Stimulated activated effector memory CD8-positive, alpha-beta T cell treated with anti-CD3 and anti-CD28 coated beads, Interleukin-12 subunit alpha, Interleukin-12 subunit beta, amount 100 ng/mL, for 72 hours (primary cell): ENCODE measurements at regions not wholly inside any gene's neighbourhood (a gene's known extent, or its start where the extent isn't known, plus 50 kb on each side); places are given as distances from the start of the nearest gene placed in this dataset.
A peak's percentile ranks its signal among the peaks of the same experiment; 100 is the strongest.
"Not testable (repeated sequence)": the region's sequence is repeated elsewhere in the genome, so short reads cannot be mapped to it uniquely, and the experiment has no call there.

Experiments
- ATAC-seq: fragments of 150-1000 bp; cut with Tn5 transposase; 2 replicates; pipeline ENCODE4 v1.10.0; 2021
- DNase-seq, 2 donors: peaks; one replicate each; pipeline ENCODE4 v3.0.0; 2021 to 2022; ENCODE audit warnings: low spot score in 2 of 2
- H3K27ac Mint-ChIP-seq: one replicate; pipeline ENCODE4 v1.8.0; 2022; ENCODE audit warnings: mild to moderate bottlenecking, mixed read lengths
- H3K36me3 Mint-ChIP-seq: one replicate; pipeline ENCODE4 v1.8.0; 2022; ENCODE audit warnings: mild to moderate bottlenecking, mixed read lengths
- H3K4me1 Mint-ChIP-seq: one replicate; pipeline ENCODE4 v1.8.0; 2022; ENCODE audit warnings: mixed read lengths
- H3K4me3 Mint-ChIP-seq: one replicate; pipeline ENCODE4 v1.8.0; 2022; ENCODE audit warnings: mild to moderate bottlenecking, mixed read lengths
- H3K9me3 Mint-ChIP-seq: one replicate; pipeline ENCODE4 v1.8.0; 2022; ENCODE audit warnings: mixed read lengths

GRCh38 chr10:33993917-33994316, 659.5 kb upstream of the NRP1 start:
- Mint-ChIP-seq H3K4me3 (no peak overlapping the region), H3K36me3 (no peaks in the 10 kb centered on the region), H3K4me1 (no peaks in the 10 kb centered on the region), H3K27ac (no peak overlapping the region), H3K9me3 (peaks cover 8% of the 10 kb centered on the region)
- no peak for DNase-seq
- no peak for ATAC-seq

- no peak for DNase-seq
- H3K36me3 Mint-ChIP-seq, result no peaks in the 10 kb centered on the region
- no peak overlapping the region for H3K27ac Mint-ChIP-seq
- no peaks in the 10 kb centered on the region for H3K4me1 Mint-ChIP-seq
- no peak for ATAC-seq
- H3K9me3 Mint-ChIP-seq, result peaks cover 13% of the 10 kb centered on the region
- no peak overlapping the region for H3K4me3 Mint-ChIP-seq
Observed at GRCh38 chr10:33991924-33992323, 657.5 kb upstream of the NRP1 start.

- ATAC-seq (no peak), DNase-seq (no peak)
- no peaks in the 10 kb centered on the region for H3K4me1 Mint-ChIP-seq
- no peak overlapping the region for H3K4me3 Mint-ChIP-seq
- H3K9me3 Mint-ChIP-seq, result peaks cover 13% of the 10 kb centered on the region
- H3K36me3 Mint-ChIP-seq, result no peaks in the 10 kb centered on the region
- H3K27ac Mint-ChIP-seq, result no peak overlapping the region
Observed at GRCh38 chr10:33986515-33986914, 652.0 kb upstream of the NRP1 start.

GRCh38 chr10:33986016-33986415, 651.5 kb upstream of the NRP1 start:
- peaks cover 10% of the 10 kb centered on the region for H3K9me3 Mint-ChIP-seq
- H3K4me1 Mint-ChIP-seq, result no peaks in the 10 kb centered on the region

GRCh38 chr10:33982995-33983394, 648.5 kb upstream of the NRP1 start:
- no peak overlapping the region for H3K4me3 Mint-ChIP-seq
- H3K36me3 Mint-ChIP-seq, result no peaks in the 10 kb centered on the region
- DNase-seq (no peak), ATAC-seq (no peak)
- no peaks in the 10 kb centered on the region for H3K4me1 Mint-ChIP-seq
- H3K27ac Mint-ChIP-seq, result no peak overlapping the region
- H3K9me3 Mint-ChIP-seq, result no peaks in the 10 kb centered on the region

More at GRCh38 chr10:33986016-33986415, 651.5 kb upstream of the NRP1 start:
- Mint-ChIP-seq H3K27ac (no peak overlapping the region), H3K36me3 (no peaks in the 10 kb centered on the region), H3K4me3 (no peak overlapping the region)
- DNase-seq (no peak), ATAC-seq (no peak)

GRCh38 chr10:33981301-33981700, 646.8 kb upstream of the NRP1 start:
- DNase-seq, result no peak
- Mint-ChIP-seq H3K4me1 (no peaks in the 10 kb centered on the region), H3K27ac (no peak overlapping the region), H3K4me3 (no peak overlapping the region), H3K36me3 (no peaks in the 10 kb centered on the region), H3K9me3 (no peaks in the 10 kb centered on the region)
- no peak for ATAC-seq

- Mint-ChIP-seq H3K4me3 (no peak overlapping the region), H3K36me3 (no peaks in the 10 kb centered on the region), H3K27ac (no peak overlapping the region), H3K4me1 (no peaks in the 10 kb centered on the region), H3K9me3 (no peaks in the 10 kb centered on the region)
- no peak for DNase-seq
- peak; percentile 34 for ATAC-seq
Observed at GRCh38 chr10:33979195-33979594, 644.7 kb upstream of the NRP1 start.

GRCh38 chr10:33975481-33975880, 641.0 kb upstream of the NRP1 start:
- H3K27ac Mint-ChIP-seq, result no peak overlapping the region

GRCh38 chr10:33974976-33975478, 640.6 kb upstream of the NRP1 start:
- ATAC-seq (no peak), DNase-seq (no peak)

More at GRCh38 chr10:33975481-33975880, 641.0 kb upstream of the NRP1 start:
- Mint-ChIP-seq H3K4me1 (no peaks in the 10 kb centered on the region), H3K4me3 (no peak overlapping the region), H3K9me3 (peaks cover 3% of the 10 kb centered on the region), H3K36me3 (no peaks in the 10 kb centered on the region)
- DNase-seq, result no peak
- ATAC-seq, result no peak

GRCh38 chr10:33968983-33969382, 634.5 kb upstream of the NRP1 start:
- no peak overlapping the region for H3K27ac Mint-ChIP-seq
- DNase-seq (no peak), ATAC-seq (no peak)
- peaks cover 9% of the 10 kb centered on the region for H3K9me3 Mint-ChIP-seq
- H3K4me3 Mint-ChIP-seq, result no peak overlapping the region
- H3K4me1 Mint-ChIP-seq, result no peaks in the 10 kb centered on the region
- no peaks in the 10 kb centered on the region for H3K36me3 Mint-ChIP-seq

More at GRCh38 chr10:33974976-33975478, 640.6 kb upstream of the NRP1 start:
- no peak overlapping the region for H3K27ac Mint-ChIP-seq
- H3K9me3 Mint-ChIP-seq, result peaks cover 3% of the 10 kb centered on the region
- no peak overlapping the region for H3K4me3 Mint-ChIP-seq
- no peaks in the 10 kb centered on the region for H3K36me3 Mint-ChIP-seq
- H3K4me1 Mint-ChIP-seq, result no peaks in the 10 kb centered on the region

GRCh38 chr10:33967606-33968120, 633.2 kb upstream of the NRP1 start:
- Mint-ChIP-seq H3K9me3 (peaks cover 9% of the 10 kb centered on the region), H3K36me3 (no peaks in the 10 kb centered on the region), H3K4me3 (no peak overlapping the region), H3K27ac (no peak overlapping the region), H3K4me1 (no peaks in the 10 kb centered on the region)
- DNase-seq (no peak), ATAC-seq (no peak)

GRCh38 chr10:33966946-33967345, 632.5 kb upstream of the NRP1 start:
- no peak overlapping the region for H3K27ac Mint-ChIP-seq
- no peaks in the 10 kb centered on the region for H3K4me1 Mint-ChIP-seq
- DNase-seq, result no peak
- ATAC-seq, result no peak
- no peak overlapping the region for H3K4me3 Mint-ChIP-seq
- H3K9me3 Mint-ChIP-seq, result peaks cover 9% of the 10 kb centered on the region
- no peaks in the 10 kb centered on the region for H3K36me3 Mint-ChIP-seq

GRCh38 chr10:33965795-33966581, 631.5 kb upstream of the NRP1 start:
- Mint-ChIP-seq H3K4me3 (no peak overlapping the region), H3K27ac (no peak overlapping the region)

GRCh38 chr10:33963729-33964128, 629.3 kb upstream of the NRP1 start:
- ATAC-seq, result no peak
- H3K4me1 Mint-ChIP-seq, result no peaks in the 10 kb centered on the region
- no peak for DNase-seq
- peaks cover 5% of the 10 kb centered on the region for H3K9me3 Mint-ChIP-seq
- H3K36me3 Mint-ChIP-seq, result no peaks in the 10 kb centered on the region
- no peak overlapping the region for H3K27ac Mint-ChIP-seq
- H3K4me3 Mint-ChIP-seq, result no peak overlapping the region

More at GRCh38 chr10:33965795-33966581, 631.5 kb upstream of the NRP1 start:
- DNase-seq (no peak), ATAC-seq (no peak)
- Mint-ChIP-seq H3K36me3 (no peaks in the 10 kb centered on the region), H3K4me1 (no peaks in the 10 kb centered on the region), H3K9me3 (peaks cover 7% of the 10 kb centered on the region)

GRCh38 chr10:33956322-33956721, 621.9 kb upstream of the NRP1 start:
- not testable (repeated sequence) for H3K27ac Mint-ChIP-seq, ATAC-seq, H3K4me1 Mint-ChIP-seq, H3K4me3 Mint-ChIP-seq, DNase-seq, H3K9me3 Mint-ChIP-seq, H3K36me3 Mint-ChIP-seq

GRCh38 chr10:33955676-33956075, 621.2 kb upstream of the NRP1 start:
- no peak for DNase-seq
- Mint-ChIP-seq H3K4me1 (no peaks in the 10 kb centered on the region), H3K4me3 (no peak overlapping the region), H3K36me3 (no peaks in the 10 kb centered on the region), H3K9me3 (peaks cover 7% of the 10 kb centered on the region), H3K27ac (no peak overlapping the region)
- no peak for ATAC-seq
